HL-60 (cell line): ENCODE measurements at regions not wholly inside any gene's neighbourhood (a gene's known extent, or its start where the extent isn't known, plus 50 kb on each side); places are given as distances from the start of the nearest gene placed in this dataset.

Source experiments
- POLR2AphosphoS5 ChIP-seq: IDR thresholded peaks from 2 replicates; pipeline ENCODE4 v1.6.1; 2012; ENCODE audit warnings: low read depth
- TF ChIP-seq, protein P1 (sequence below): IDR thresholded peaks from one replicate; pipeline ENCODE4 v1.5.1; 2011; ENCODE audit warnings: low read length, control low read depth, inconsistent platforms; ENCODE audit not compliant: insufficient read depth
- TF ChIP-seq, protein P2 (sequence below): IDR thresholded peaks from 2 replicates; pipeline ENCODE4 v1.6.1; 2012; ENCODE audit warnings: low read depth; ENCODE audit not compliant: insufficient replicate concordance

DNA sequence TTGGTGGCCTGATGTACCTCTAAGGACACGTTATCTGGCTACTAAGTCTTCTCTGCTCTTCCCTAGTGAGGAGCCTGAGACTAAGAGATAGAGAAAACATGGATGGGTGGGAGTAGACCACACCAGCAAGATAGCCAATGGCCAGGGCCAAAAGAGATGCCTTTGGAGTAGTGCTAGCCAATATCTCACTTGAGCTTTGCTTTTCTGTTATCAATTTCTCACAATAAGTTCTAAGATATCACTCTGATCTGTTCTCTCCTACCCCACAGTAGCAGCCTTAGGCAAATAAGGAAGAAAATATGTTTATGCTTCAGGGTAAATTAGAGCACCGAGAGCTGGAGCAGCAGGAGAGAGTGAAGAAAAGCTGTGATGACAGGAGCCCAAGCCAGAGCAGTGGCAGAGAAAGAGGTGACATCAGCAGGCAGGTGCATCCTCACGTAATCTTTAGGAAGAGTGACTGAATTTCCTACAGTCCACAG, 343.9 kb upstream of the NOCT start:
- TF ChIP-seq, protein P1, sequence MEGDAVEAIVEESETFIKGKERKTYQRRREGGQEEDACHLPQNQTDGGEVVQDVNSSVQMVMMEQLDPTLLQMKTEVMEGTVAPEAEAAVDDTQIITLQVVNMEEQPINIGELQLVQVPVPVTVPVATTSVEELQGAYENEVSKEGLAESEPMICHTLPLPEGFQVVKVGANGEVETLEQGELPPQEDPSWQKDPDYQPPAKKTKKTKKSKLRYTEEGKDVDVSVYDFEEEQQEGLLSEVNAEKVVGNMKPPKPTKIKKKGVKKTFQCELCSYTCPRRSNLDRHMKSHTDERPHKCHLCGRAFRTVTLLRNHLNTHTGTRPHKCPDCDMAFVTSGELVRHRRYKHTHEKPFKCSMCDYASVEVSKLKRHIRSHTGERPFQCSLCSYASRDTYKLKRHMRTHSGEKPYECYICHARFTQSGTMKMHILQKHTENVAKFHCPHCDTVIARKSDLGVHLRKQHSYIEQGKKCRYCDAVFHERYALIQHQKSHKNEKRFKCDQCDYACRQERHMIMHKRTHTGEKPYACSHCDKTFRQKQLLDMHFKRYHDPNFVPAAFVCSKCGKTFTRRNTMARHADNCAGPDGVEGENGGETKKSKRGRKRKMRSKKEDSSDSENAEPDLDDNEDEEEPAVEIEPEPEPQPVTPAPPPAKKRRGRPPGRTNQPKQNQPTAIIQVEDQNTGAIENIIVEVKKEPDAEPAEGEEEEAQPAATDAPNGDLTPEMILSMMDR = no peak
- TF ChIP-seq POLR2AphosphoS5 = no peak
- TF ChIP-seq, protein P2, sequence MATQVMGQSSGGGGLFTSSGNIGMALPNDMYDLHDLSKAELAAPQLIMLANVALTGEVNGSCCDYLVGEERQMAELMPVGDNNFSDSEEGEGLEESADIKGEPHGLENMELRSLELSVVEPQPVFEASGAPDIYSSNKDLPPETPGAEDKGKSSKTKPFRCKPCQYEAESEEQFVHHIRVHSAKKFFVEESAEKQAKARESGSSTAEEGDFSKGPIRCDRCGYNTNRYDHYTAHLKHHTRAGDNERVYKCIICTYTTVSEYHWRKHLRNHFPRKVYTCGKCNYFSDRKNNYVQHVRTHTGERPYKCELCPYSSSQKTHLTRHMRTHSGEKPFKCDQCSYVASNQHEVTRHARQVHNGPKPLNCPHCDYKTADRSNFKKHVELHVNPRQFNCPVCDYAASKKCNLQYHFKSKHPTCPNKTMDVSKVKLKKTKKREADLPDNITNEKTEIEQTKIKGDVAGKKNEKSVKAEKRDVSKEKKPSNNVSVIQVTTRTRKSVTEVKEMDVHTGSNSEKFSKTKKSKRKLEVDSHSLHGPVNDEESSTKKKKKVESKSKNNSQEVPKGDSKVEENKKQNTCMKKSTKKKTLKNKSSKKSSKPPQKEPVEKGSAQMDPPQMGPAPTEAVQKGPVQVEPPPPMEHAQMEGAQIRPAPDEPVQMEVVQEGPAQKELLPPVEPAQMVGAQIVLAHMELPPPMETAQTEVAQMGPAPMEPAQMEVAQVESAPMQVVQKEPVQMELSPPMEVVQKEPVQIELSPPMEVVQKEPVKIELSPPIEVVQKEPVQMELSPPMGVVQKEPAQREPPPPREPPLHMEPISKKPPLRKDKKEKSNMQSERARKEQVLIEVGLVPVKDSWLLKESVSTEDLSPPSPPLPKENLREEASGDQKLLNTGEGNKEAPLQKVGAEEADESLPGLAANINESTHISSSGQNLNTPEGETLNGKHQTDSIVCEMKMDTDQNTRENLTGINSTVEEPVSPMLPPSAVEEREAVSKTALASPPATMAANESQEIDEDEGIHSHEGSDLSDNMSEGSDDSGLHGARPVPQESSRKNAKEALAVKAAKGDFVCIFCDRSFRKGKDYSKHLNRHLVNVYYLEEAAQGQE = no peak
